ENCODE measurements at regions not wholly inside any gene's neighbourhood (a gene's known extent, or its start where the extent isn't known, plus 50 kb on each side); places are given as distances from the start of the nearest gene placed in this dataset.

- DNase-seq (ENCODE audit: low read depth in 4 of 4, low spot score in 1 of 4) = no peak
These were observed 160.0 kb upstream of the SOX5 start for GRCh38 chr12:24109381-24110039.

GRCh38 chr12:24102676-24103075 lies 153.2 kb upstream of the SOX5 start:
- no peak for DNase-seq (ENCODE audit: low read depth in 4 of 4, low spot score in 1 of 4)

- DNase-seq (ENCODE audit: low read depth in 4 of 4, low spot score in 1 of 4) = no peak
These were observed 150.1 kb upstream of the SOX5 start for GRCh38 chr12:24099576-24099975.

GRCh38 chr12:24095245-24095644 lies 145.8 kb upstream of the SOX5 start:
- DNase-seq (ENCODE audit: low read depth in 4 of 4, low spot score in 1 of 4) = no peak

GRCh38 chr12:24089510-24089890 lies 140.0 kb upstream of the SOX5 start:
- no peak for DNase-seq (ENCODE audit: low read depth in 4 of 4, low spot score in 1 of 4)

GRCh38 chr12:24088751-24089509 lies 139.5 kb upstream of the SOX5 start:
- DNase-seq (ENCODE audit: low read depth in 4 of 4, low spot score in 1 of 4) = no peak

GRCh38 chr12:24087294-24087693 lies 137.8 kb upstream of the SOX5 start:
- no peak for DNase-seq (ENCODE audit: low read depth in 4 of 4, low spot score in 1 of 4)

- DNase-seq (ENCODE audit: low read depth in 4 of 4, low spot score in 1 of 4) = no peak
These were observed 135.3 kb upstream of the SOX5 start for GRCh38 chr12:24084800-24085199.

GRCh38 chr12:24083838-24084237 lies 134.4 kb upstream of the SOX5 start:
- no peak for DNase-seq (ENCODE audit: low read depth in 4 of 4, low spot score in 1 of 4)

- no peak for DNase-seq (ENCODE audit: low read depth in 4 of 4, low spot score in 1 of 4)
These were observed 132.1 kb upstream of the SOX5 start for GRCh38 chr12:24081606-24082005.

- no peak for DNase-seq (ENCODE audit: low read depth in 4 of 4, low spot score in 1 of 4)
These were observed 131.6 kb upstream of the SOX5 start for GRCh38 chr12:24081092-24081529.

GRCh38 chr12:24080465-24080864 lies 131.0 kb upstream of the SOX5 start:
- no peak for DNase-seq (ENCODE audit: low read depth in 4 of 4, low spot score in 1 of 4)

- no peak for DNase-seq (ENCODE audit: low read depth in 4 of 4, low spot score in 1 of 4)
These were observed 129.6 kb upstream of the SOX5 start for GRCh38 chr12:24079083-24079482.

GRCh38 chr12:24078318-24078765 lies 128.9 kb upstream of the SOX5 start:
- no peak for DNase-seq (ENCODE audit: low read depth in 4 of 4, low spot score in 1 of 4)

GRCh38 chr12:24077161-24077560 lies 127.7 kb upstream of the SOX5 start:
- no peak for DNase-seq (ENCODE audit: low read depth in 4 of 4, low spot score in 1 of 4)

- DNase-seq (ENCODE audit: low read depth in 4 of 4, low spot score in 1 of 4) = no peak
These were observed 126.2 kb upstream of the SOX5 start for GRCh38 chr12:24075650-24076049.

- DNase-seq (ENCODE audit: low read depth in 4 of 4, low spot score in 1 of 4) = no peak
These were observed 123.8 kb upstream of the SOX5 start for GRCh38 chr12:24073170-24073810.

- DNase-seq (ENCODE audit: low read depth in 4 of 4, low spot score in 1 of 4) = no peak
These were observed 122.8 kb upstream of the SOX5 start for GRCh38 chr12:24072302-24072701.

- DNase-seq (ENCODE audit: low read depth in 4 of 4, low spot score in 1 of 4) = no peak
These were observed 122.4 kb upstream of the SOX5 start for GRCh38 chr12:24071842-24072241.

GRCh38 chr12:24069532-24070395 lies 120.3 kb upstream of the SOX5 start:
- no peak for DNase-seq (ENCODE audit: low read depth in 4 of 4, low spot score in 1 of 4)

GRCh38 chr12:24066865-24067264 lies 117.4 kb upstream of the SOX5 start:
- no peak for DNase-seq (ENCODE audit: low read depth in 4 of 4, low spot score in 1 of 4)

Measured in stimulated activated CD4-positive, alpha-beta T cell treated with anti-CD3 and anti-CD28 coated beads, Interleukin-1b, Interleukin-23, amount 100 ng/mL, for 24 hours (primary cell).